PC-3 (cell line): ENCODE measurements at regions not wholly inside any gene's neighbourhood (a gene's known extent, or its start where the extent isn't known, plus 50 kb on each side); places are given as distances from the start of the nearest gene placed in this dataset.
"Not testable (repeated sequence)": the region's sequence is repeated elsewhere in the genome, so short reads cannot be mapped to it uniquely, and the experiment has no call there.

Experiments
- ATAC-seq: fragments of 200-7000 bp; cut with Tn5 transposase; 2 replicates; pipeline ENCODE4 v1.9.1; 2020; ENCODE audit warnings: mild to moderate bottlenecking, moderate library complexity
- BruUV-seq: library from RNA; stranded (reverse); fragments of 400-500 nt; replicated peaks from 2 replicates; lab custom pipeline; 2021; lab: Mats Ljungman, UMichigan
- CTCF ChIA-PET: fragments of 300-600 bp; sonication (Branson Sonifier 250); formaldehyde crosslinking; loops from one replicate; lab custom pipeline; 2022; ENCODE audit warnings: antibody characterized with exemption; lab: Charles Lee
- POLR2A ChIA-PET: fragments of 300-600 bp; sonication (Branson Sonifier 250); formaldehyde crosslinking; loops from one replicate; lab custom pipeline; 2022; ENCODE audit warnings: antibody characterized with exemption; ENCODE audit not compliant: unreplicated experiment; lab: Charles Lee
- DNase-seq: peaks from one replicate; pipeline ENCODE4 v3.0.0-alpha.2; 2015
- H2AFZ ChIP-seq: fragments of 300-600 bp; sonication (generic); 2 replicates; pipeline ENCODE4 v1.6.0; 2016; ENCODE audit warnings: antibody characterized with exemption, low read length
- H3F3A ChIP-seq: fragments of 300-600 bp; sonication (generic); one replicate; pipeline ENCODE4 v1.6.0; 2017; ENCODE audit warnings: antibody characterized with exemption, low read length, control low read depth, mild to moderate bottlenecking; ENCODE audit not compliant: unreplicated experiment
- H3K27ac ChIP-seq: fragments of 300-600 bp; sonication (generic); 2 replicates; pipeline ENCODE4 v1.5.1; 2016; ENCODE audit warnings: mild to moderate bottlenecking, low read length
- H3K27me3 ChIP-seq: fragments of 300-600 bp; sonication (generic); 2 replicates; pipeline ENCODE4 v1.6.1; 2016; ENCODE audit warnings: low read length, mixed read lengths
- H3K36me3 ChIP-seq: fragments of 300-600 bp; sonication (generic); 2 replicates; pipeline ENCODE4 v1.6.1; 2016; ENCODE audit warnings: low read depth, mixed run types, low read length, mixed read lengths
- H3K4me1 ChIP-seq: fragments of 300-600 bp; sonication (generic); 2 replicates; pipeline ENCODE4 v1.5.1; 2016; ENCODE audit warnings: low read length; ENCODE audit not compliant: insufficient read depth
- H3K4me2 ChIP-seq: fragments of 300-600 bp; sonication (generic); 2 replicates; pipeline ENCODE4 v1.6.0; 2016; ENCODE audit warnings: low read length
- H3K4me3 ChIP-seq: fragments of 300-600 bp; sonication (generic); 2 replicates; pipeline ENCODE4 v1.5.1; 2016; ENCODE audit warnings: mild to moderate bottlenecking, low read length, mixed read lengths
- H3K79me2 ChIP-seq: fragments of 300-600 bp; sonication (generic); 2 replicates; pipeline ENCODE4 v1.6.1; 2017; ENCODE audit warnings: low read length, mixed read lengths
- H3K9ac ChIP-seq: fragments of 300-600 bp; sonication (generic); 2 replicates; pipeline ENCODE4 v1.6.0; 2016; ENCODE audit warnings: mild to moderate bottlenecking, low read length
- H3K9me2 ChIP-seq: fragments of 300-600 bp; sonication (generic); replicated peaks from 2 replicates; pipeline ENCODE4 v1.6.1; 2016; ENCODE audit warnings: mixed run types, low read length, mixed read lengths
- H3K9me3 ChIP-seq: fragments of 300-600 bp; sonication (generic); 2 replicates; pipeline ENCODE4 v1.6.1; 2016; ENCODE audit warnings: low read length, mixed read lengths
- H4K20me1 ChIP-seq: fragments of 300-600 bp; sonication (generic); 2 replicates; pipeline ENCODE4 v1.6.1; 2016; ENCODE audit warnings: low read length, mixed read lengths
- CTCF ChIP-seq: fragments of 300-600 bp; sonication (generic); conservative IDR thresholded peaks from 2 replicates; pipeline ENCODE4 v1.5.1; 2017; ENCODE audit warnings: antibody characterized with exemption, low read depth, mild to moderate bottlenecking, low read length
- EZH2 ChIP-seq: fragments of 300-600 bp; sonication (generic); IDR thresholded peaks from one replicate; pipeline ENCODE4 v1.6.1; 2017; ENCODE audit warnings: antibody characterized with exemption, mild to moderate bottlenecking, low read length; ENCODE audit not compliant: unreplicated experiment
- EZH2phosphoT487 ChIP-seq: fragments of 300-600 bp; sonication (generic); IDR thresholded peaks from 2 replicates; pipeline ENCODE4 v1.6.1; 2018; ENCODE audit warnings: mild to moderate bottlenecking, antibody characterized with exemption, low read length, borderline replicate concordance
- intact Hi-C: fragments of 100-400 bp; cut with micrococcal nuclease; formaldehyde crosslinking; loops from 2 replicates; pipeline ENCODE4 v1.9.0; 2023

GRCh38 chr1:196002906-196003305, 605.3 kb downstream of the KCNT2 start:
- Histone ChIP-seq H3K4me1 (peaks cover 24% of the 10 kb centered on the region), H3K9me3 (no peaks in the 10 kb centered on the region), H3K36me3 (no peaks in the 10 kb centered on the region), H3F3A (no peaks in the 10 kb centered on the region), H3K27ac (peak overlapping the region; percentile 73), H3K9ac (no peak overlapping the region), H3K79me2 (no peaks in the 10 kb centered on the region), H2AFZ (no peak overlapping the region), H3K27me3 (no peaks in the 10 kb centered on the region), H3K4me3 (no peak overlapping the region), H4K20me1 (no peaks in the 10 kb centered on the region), H3K9me2 (no peaks in the 10 kb centered on the region), H3K4me2 (peak overlapping the region; percentile 36)
- DNase-seq (peak; percentile 72), ATAC-seq (peak; percentile 89)
- no TSS peak for BruUV-seq
- intact Hi-C loops = loop anchor here (10.0 kb wide), 1 partner anchor 148 kb away; no protein-coding TSS in a partner anchor
- no peak for TF ChIP-seq EZH2phosphoT487
- ChIA-PET POLR2A (no interaction called here), CTCF (no interaction called here)

- H3K27ac ChIP-seq = peak overlapping the region; percentile 73
- peak; percentile 46 for DNase-seq
- H3K4me3 ChIP-seq, POLR2A ChIA-PET, H4K20me1 ChIP-seq, BruUV-seq, H2AFZ ChIP-seq, CTCF ChIA-PET, H3K9me2 ChIP-seq, H3K79me2 ChIP-seq, H3K36me3 ChIP-seq, H3K9ac ChIP-seq, H3F3A ChIP-seq, H3K27me3 ChIP-seq, H3K9me3 ChIP-seq: not testable (repeated sequence)
- peak overlapping the region; percentile 36; the same call in 1 of the 2 replicates for H3K4me2 ChIP-seq
- ATAC-seq = peak; percentile 5; the same call in 1 of the 2 replicates
- peaks cover 20% of the 10 kb centered on the region for H3K4me1 ChIP-seq
- intact Hi-C loops = loop anchor here (10.0 kb wide), 1 partner anchor 147 kb away; no protein-coding TSS in a partner anchor
Measured at GRCh38 chr1:196002296-196002695, 605.9 kb downstream of the KCNT2 start.

GRCh38 chr1:196001188-196001587, 607.1 kb downstream of the KCNT2 start:
- intact Hi-C loops = loop anchor here (10.0 kb wide), 1 partner anchor 146 kb away; no protein-coding TSS in a partner anchor
- peaks cover 20% of the 10 kb centered on the region for H3K4me1 ChIP-seq
- no peak overlapping the region for H3K9ac ChIP-seq
- H3F3A ChIP-seq = no peaks in the 10 kb centered on the region
- ChIA-PET POLR2A (no interaction called here), CTCF (no interaction called here)
- no peaks in the 10 kb centered on the region for H3K36me3 ChIP-seq
- no peak overlapping the region for H3K4me3 ChIP-seq
- DNase-seq = no peak
- H3K27ac ChIP-seq = no peak overlapping the region
- TF ChIP-seq EZH2 (no peak), EZH2phosphoT487 (no peak), CTCF (no peak)
- H4K20me1 ChIP-seq = no peaks in the 10 kb centered on the region
- H3K27me3 ChIP-seq = no peaks in the 10 kb centered on the region
- no peak for ATAC-seq
- BruUV-seq = no TSS peak
- H3K9me3 ChIP-seq = no peaks in the 10 kb centered on the region
- H3K9me2 ChIP-seq = no peaks in the 10 kb centered on the region
- no peak overlapping the region for H2AFZ ChIP-seq
- H3K79me2 ChIP-seq = no peaks in the 10 kb centered on the region
- H3K4me2 ChIP-seq = no peak overlapping the region

- Histone ChIP-seq H3K79me2 (no peaks in the 10 kb centered on the region), H3K4me1 (peaks cover 19% of the 10 kb centered on the region), H3K4me3 (no peak overlapping the region), H2AFZ (no peak overlapping the region), H3K27me3 (no peaks in the 10 kb centered on the region), H3K4me2 (no peak overlapping the region), H3K36me3 (no peaks in the 10 kb centered on the region), H3K27ac (no peak overlapping the region), H3F3A (no peaks in the 10 kb centered on the region), H3K9ac (no peak overlapping the region), H4K20me1 (no peaks in the 10 kb centered on the region), H3K9me3 (no peaks in the 10 kb centered on the region), H3K9me2 (no peaks in the 10 kb centered on the region)
- TF ChIP-seq EZH2 = no peak
- TF ChIP-seq CTCF = no peak
- no peak for TF ChIP-seq EZH2phosphoT487
- no peak for ATAC-seq
- CTCF ChIA-PET = no interaction called here
- DNase-seq = no peak
- BruUV-seq = no TSS peak
- intact Hi-C loops = no loop called here
- POLR2A ChIA-PET = no interaction called here
Measured at GRCh38 chr1:195999022-195999421, 609.2 kb downstream of the KCNT2 start.
